ENCODE measurements at regions not wholly inside any gene's neighbourhood (a gene's known extent, or its start where the extent isn't known, plus 50 kb on each side); places are given as distances from the start of the nearest gene placed in this dataset.

- no peak overlapping the region for H3K4me3 ChIP-seq (ENCODE audit: control insufficient read depth, low read depth, low read length)
- TF ChIP-seq CTCF (IDR thresholded peaks at IDR 0.05; ENCODE audit: control insufficient read depth, insufficient read depth, low read depth, low read length, missing control alignments), result no peak
- DNase-seq (ENCODE audit: low read depth), result no peak
Observed at GRCh38 chr2:128446049-128446873, 127.6 kb upstream of the HS6ST1 start.

- TF ChIP-seq CTCF (IDR thresholded peaks at IDR 0.05; ENCODE audit: control insufficient read depth, insufficient read depth, low read depth, low read length, missing control alignments), result no peak
- H3K4me3 ChIP-seq (ENCODE audit: control insufficient read depth, low read depth, low read length), result no peak overlapping the region
- no peak for DNase-seq (ENCODE audit: low read depth)
Observed at GRCh38 chr2:128446874-128447537, 128.3 kb upstream of the HS6ST1 start.

GRCh38 chr2:128447538-128447995, 128.9 kb upstream of the HS6ST1 start:
- H3K4me3 ChIP-seq (ENCODE audit: control insufficient read depth, low read depth, low read length), result no peak overlapping the region
- no peak for DNase-seq (ENCODE audit: low read depth)
- TF ChIP-seq CTCF (IDR thresholded peaks at IDR 0.05; ENCODE audit: control insufficient read depth, insufficient read depth, low read depth, low read length, missing control alignments), result no peak

GRCh38 chr2:128448331-128449225, 129.9 kb upstream of the HS6ST1 start:
- TF ChIP-seq CTCF (IDR thresholded peaks at IDR 0.05; ENCODE audit: control insufficient read depth, insufficient read depth, low read depth, low read length, missing control alignments), result no peak
- DNase-seq (ENCODE audit: low read depth), result no peak
- H3K4me3 ChIP-seq (ENCODE audit: control insufficient read depth, low read depth, low read length), result no peak overlapping the region

- no peak for DNase-seq (ENCODE audit: low read depth)
- TF ChIP-seq CTCF (IDR thresholded peaks at IDR 0.05; ENCODE audit: control insufficient read depth, insufficient read depth, low read depth, low read length, missing control alignments), result no peak
- H3K4me3 ChIP-seq (ENCODE audit: control insufficient read depth, low read depth, low read length), result no peak overlapping the region
Observed at GRCh38 chr2:128449226-128450061, 130.8 kb upstream of the HS6ST1 start.
